GM12878 (cell line): ENCODE measurements at regions not wholly inside any gene's neighbourhood (a gene's known extent, or its start where the extent isn't known, plus 50 kb on each side); places are given as distances from the start of the nearest gene placed in this dataset.

ENCODE experiments used
- ATAC-seq: fragments of 200-7000 bp; cut with Tn5 transposase; 3 replicates; pipeline ENCODE4 v1.9.1; 2020; ENCODE audit warnings: mild to moderate bottlenecking, moderate library complexity
- BruUV-seq: library from RNA; stranded (reverse); fragments of 400-500 nt; replicated peaks from 2 replicates; lab custom pipeline; 2021; lab: Mats Ljungman, UMichigan
- CTCF ChIA-PET: fragments of 300-600 bp; sonication (Branson Sonifier 250); formaldehyde crosslinking; extraction: SDS; loops from one replicate; lab custom pipeline; 2021; ENCODE audit warnings: inconsistent platforms; lab: Yijun Ruan, JAX
- POLR2A ChIA-PET: fragments of 350-600 bp; formaldehyde crosslinking; extraction: SDS; loops from one replicate; lab custom pipeline; 2021; ENCODE audit warnings: inconsistent platforms; lab: Charles Lee
- RAD21 ChIA-PET: fragments of 300-600 bp; sonication (Branson Sonifier 250); formaldehyde crosslinking; loops from one replicate; lab custom pipeline; 2023; ENCODE audit warnings: antibody characterized with exemption; ENCODE audit not compliant: unreplicated experiment; lab: Charles Lee
- SMC1A ChIA-PET: fragments of 300-600 bp; sonication (Branson Sonifier 250); formaldehyde crosslinking; loops from one replicate; lab custom pipeline; 2023; ENCODE audit not compliant: unreplicated experiment, uncharacterized antibody; lab: Charles Lee
- DNase-seq: peaks from one replicate; pipeline ENCODE4 v3.0.0-alpha.2; 2011; ENCODE audit warnings: low read depth, low spot score
- FAIRE-seq: peaks from 3 replicates; lab custom pipeline; 2011; peaks lifted over from hg19 to GRCh38; lab: Jason Lieb, UNC
- H2AFZ ChIP-seq: 2 replicates; pipeline ENCODE4 v1.6.0; 2011; ENCODE audit warnings: low read depth, low read length, control low read depth; ENCODE audit not compliant: control insufficient read depth
- H3K27ac ChIP-seq: 2 replicates; pipeline ENCODE4 v1.5.1; 2011; ENCODE audit warnings: control low read depth; ENCODE audit not compliant: control insufficient read depth, insufficient read depth
- H3K27me3 ChIP-seq, 2 experiments: replicated peaks in 1 of 2; 2 replicates each; pipeline versions ENCODE4 v1.6.0 to v1.6.1; 2011; ENCODE audit warnings: low read length in 1 of 2; ENCODE audit not compliant: control insufficient read depth in 2 of 2, insufficient read depth in 2 of 2
- H3K36me3 ChIP-seq, 2 experiments: 2 replicates each; pipeline ENCODE4 v1.5.1; 2011; ENCODE audit warnings: low read length in 1 of 2; ENCODE audit not compliant: control insufficient read depth in 2 of 2, insufficient read depth in 2 of 2
- H3K4me1 ChIP-seq: 2 replicates; pipeline ENCODE4 v1.6.1; 2011; ENCODE audit warnings: mild to moderate bottlenecking, low read length, moderate library complexity, mixed read lengths; ENCODE audit not compliant: control insufficient read depth, insufficient read depth
- H3K4me2 ChIP-seq: 2 replicates; pipeline ENCODE4 v1.6.0; 2011; ENCODE audit warnings: control low read depth; ENCODE audit not compliant: control insufficient read depth, insufficient read depth
- H3K4me3 ChIP-seq: fragments of 200-600 bp; sonication (generic); 2 replicates; pipeline ENCODE4 v1.5.1; 2016
- H3K79me2 ChIP-seq: 2 replicates; pipeline ENCODE4 v1.6.0; 2011; ENCODE audit warnings: low read length; ENCODE audit not compliant: control insufficient read depth, insufficient read depth
- H3K9ac ChIP-seq: 2 replicates; pipeline ENCODE4 v1.8.0; 2011; ENCODE audit warnings: low read length, control low read depth, mixed read lengths; ENCODE audit not compliant: control insufficient read depth, insufficient read depth
- H3K9me3 ChIP-seq: replicated peaks from 3 replicates; pipeline ENCODE4 v1.5.1; 2011; ENCODE audit warnings: mild to moderate bottlenecking, low read length; ENCODE audit not compliant: control insufficient read depth, insufficient read depth
- H4K20me1 ChIP-seq: 2 replicates; pipeline ENCODE4 v1.6.0; 2011; ENCODE audit not compliant: control insufficient read depth, insufficient read depth
- CBX5 ChIP-seq: sonication (generic); IDR thresholded peaks from 2 replicates; pipeline ENCODE4 v1.6.1; 2016; ENCODE audit warnings: low read depth, moderate library complexity, mild to moderate bottlenecking, inconsistent platforms
- ELK1 ChIP-seq: IDR thresholded peaks from 2 replicates; pipeline ENCODE4 v1.6.1; 2012; ENCODE audit warnings: low read depth, low read length, improper control_type of control experiment
- GABPA ChIP-seq: IDR thresholded peaks from 2 replicates; pipeline ENCODE4 v1.6.1; 2014; ENCODE audit warnings: antibody characterized with exemption, low read depth, mild to moderate bottlenecking, inconsistent platforms
- HDAC2 ChIP-seq: fragments of 200-600 bp; sonication (generic); IDR thresholded peaks from 2 replicates; pipeline ENCODE4 v1.6.1; 2017
- NFYA ChIP-seq: IDR thresholded peaks from 2 replicates; pipeline ENCODE4 v1.6.1; 2011; ENCODE audit warnings: low read depth, mild to moderate bottlenecking, low read length, improper control_type of control experiment, borderline replicate concordance
- NR2F1 ChIP-seq: fragments of 450-650 bp; conservative IDR thresholded peaks from 2 replicates; pipeline ENCODE4 v1.6.1; 2017; ENCODE audit warnings: mild to moderate bottlenecking
- SMC3 ChIP-seq: IDR thresholded peaks from 2 replicates; pipeline ENCODE4 v1.6.1; 2011; ENCODE audit warnings: low read length, improper control_type of control experiment, borderline replicate concordance
- SP1 ChIP-seq: IDR thresholded peaks from one replicate; pipeline ENCODE4 v1.6.1; 2011; ENCODE audit warnings: low read depth, low read length
- SREBF1 ChIP-seq: IDR thresholded peaks from 2 replicates; pipeline ENCODE4 v1.6.1; 2012; ENCODE audit warnings: mild to moderate bottlenecking, low read length
- SUPT20H ChIP-seq: IDR thresholded peaks from 2 replicates; pipeline ENCODE4 v1.6.1; 2011; ENCODE audit warnings: low read depth, mild to moderate bottlenecking, low read length, moderate library complexity, borderline replicate concordance; ENCODE audit not compliant: control insufficient read depth
- WGBS: methylation state at CpG from one replicate; pipeline ENCODE4 v1.1.6; 2016; ENCODE audit warnings: low lambda C conversion rate; ENCODE audit not compliant: insufficient replicate concordance, insufficient coverage; ENCODE audit errors: missing lambda C conversion rate; 5-methylcytosine and 5-hydroxymethylcytosine counted together
- in situ Hi-C: fragments of 300-500 bp; cut with MboI; formaldehyde crosslinking; loops from 9 replicates; pipeline ENCODE4 v1.14.3; 2018; ENCODE audit warnings: mixed read lengths
- intact Hi-C: fragments of 100-400 bp; cut with micrococcal nuclease; formaldehyde crosslinking; loops from one replicate; pipeline ENCODE4 v1.14.2; 2022; ENCODE audit not compliant: unreplicated experiment
- TF ChIP-seq, protein P1 (sequence below): IDR thresholded peaks from 2 replicates; pipeline ENCODE4 v1.6.1; 2011; ENCODE audit warnings: mild to moderate bottlenecking, low read depth, low read length, moderate library complexity; ENCODE audit not compliant: insufficient replicate concordance
- TF ChIP-seq, protein P2 (sequence below): fragments of 450-650 bp; IDR thresholded peaks from 2 replicates; pipeline ENCODE4 v1.6.1; 2017; ENCODE audit warnings: mild to moderate bottlenecking, moderate library complexity

GRCh38 chr22:22988150-22988549 lies 82.2 kb upstream of the GNAZ start:
- ChIA-PET RAD21 (no interaction called here), POLR2A (no interaction called here), SMC1A (interaction anchor here (2.3 kb wide), 1 partner anchor 28 kb away, joined by 5 read pairs; no protein-coding TSS in a partner anchor), CTCF (no interaction called here)
- in situ Hi-C loops, result no loop called here
- Histone ChIP-seq H3K4me2 (no peak overlapping the region), H2AFZ (no peak overlapping the region), H3K79me2 (no peaks in the 10 kb centered on the region), H3K4me1 (no peaks in the 10 kb centered on the region), H3K27me3 (no peaks in the 10 kb centered on the region; a peak in 1 of 4 replicates), H3K9ac (no peak overlapping the region), H3K4me3 (no peak overlapping the region), H4K20me1 (no peaks in the 10 kb centered on the region), H3K36me3 (no peaks in the 10 kb centered on the region), H3K27ac (no peak overlapping the region), H3K9me3 (no peaks in the 10 kb centered on the region)
- TF ChIP-seq SREBF1 (no peak), NFYA (no peak), NR2F1 (no peak), SMC3 (no peak), GABPA (no peak), SUPT20H (no peak), SP1 (no peak), CBX5 (no peak), HDAC2 (no peak), ELK1 (no peak)
- TF ChIP-seq, protein P1, sequence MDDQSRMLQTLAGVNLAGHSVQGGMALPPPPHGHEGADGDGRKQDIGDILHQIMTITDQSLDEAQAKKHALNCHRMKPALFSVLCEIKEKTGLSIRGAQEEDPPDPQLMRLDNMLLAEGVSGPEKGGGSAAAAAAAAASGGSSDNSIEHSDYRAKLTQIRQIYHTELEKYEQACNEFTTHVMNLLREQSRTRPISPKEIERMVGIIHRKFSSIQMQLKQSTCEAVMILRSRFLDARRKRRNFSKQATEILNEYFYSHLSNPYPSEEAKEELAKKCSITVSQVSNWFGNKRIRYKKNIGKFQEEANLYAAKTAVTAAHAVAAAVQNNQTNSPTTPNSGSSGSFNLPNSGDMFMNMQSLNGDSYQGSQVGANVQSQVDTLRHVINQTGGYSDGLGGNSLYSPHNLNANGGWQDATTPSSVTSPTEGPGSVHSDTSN, result no peak
- TF ChIP-seq, protein P2, sequence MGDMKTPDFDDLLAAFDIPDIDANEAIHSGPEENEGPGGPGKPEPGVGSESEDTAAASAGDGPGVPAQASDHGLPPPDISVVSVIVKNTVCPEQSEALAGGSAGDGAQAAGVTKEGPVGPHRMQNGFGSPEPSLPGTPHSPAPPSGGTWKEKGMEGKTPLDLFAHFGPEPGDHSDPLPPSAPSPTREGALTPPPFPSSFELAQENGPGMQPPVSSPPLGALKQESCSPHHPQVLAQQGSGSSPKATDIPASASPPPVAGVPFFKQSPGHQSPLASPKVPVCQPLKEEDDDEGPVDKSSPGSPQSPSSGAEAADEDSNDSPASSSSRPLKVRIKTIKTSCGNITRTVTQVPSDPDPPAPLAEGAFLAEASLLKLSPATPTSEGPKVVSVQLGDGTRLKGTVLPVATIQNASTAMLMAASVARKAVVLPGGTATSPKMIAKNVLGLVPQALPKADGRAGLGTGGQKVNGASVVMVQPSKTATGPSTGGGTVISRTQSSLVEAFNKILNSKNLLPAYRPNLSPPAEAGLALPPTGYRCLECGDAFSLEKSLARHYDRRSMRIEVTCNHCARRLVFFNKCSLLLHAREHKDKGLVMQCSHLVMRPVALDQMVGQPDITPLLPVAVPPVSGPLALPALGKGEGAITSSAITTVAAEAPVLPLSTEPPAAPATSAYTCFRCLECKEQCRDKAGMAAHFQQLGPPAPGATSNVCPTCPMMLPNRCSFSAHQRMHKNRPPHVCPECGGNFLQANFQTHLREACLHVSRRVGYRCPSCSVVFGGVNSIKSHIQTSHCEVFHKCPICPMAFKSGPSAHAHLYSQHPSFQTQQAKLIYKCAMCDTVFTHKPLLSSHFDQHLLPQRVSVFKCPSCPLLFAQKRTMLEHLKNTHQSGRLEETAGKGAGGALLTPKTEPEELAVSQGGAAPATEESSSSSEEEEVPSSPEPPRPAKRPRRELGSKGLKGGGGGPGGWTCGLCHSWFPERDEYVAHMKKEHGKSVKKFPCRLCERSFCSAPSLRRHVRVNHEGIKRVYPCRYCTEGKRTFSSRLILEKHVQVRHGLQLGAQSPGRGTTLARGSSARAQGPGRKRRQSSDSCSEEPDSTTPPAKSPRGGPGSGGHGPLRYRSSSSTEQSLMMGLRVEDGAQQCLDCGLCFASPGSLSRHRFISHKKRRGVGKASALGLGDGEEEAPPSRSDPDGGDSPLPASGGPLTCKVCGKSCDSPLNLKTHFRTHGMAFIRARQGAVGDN, result no peak
- no peak for ATAC-seq
- no peak for FAIRE-seq
- BruUV-seq, result no TSS peak
- WGBS, result 15% methylated on average over 3 of the region's 3 CpGs
- intact Hi-C loops, result no loop called here
- no peak for DNase-seq
